ENCODE measurements at regions not wholly inside any gene's neighbourhood (a gene's known extent, or its start where the extent isn't known, plus 50 kb on each side); places are given as distances from the start of the nearest gene placed in this dataset.

GRCh38 chr2:181764095-181764963 is 84.0 kb upstream of the NEUROD1 start:
- H3K9me3 ChIP-seq (ENCODE audit: low read depth, low read length): no peaks in the 10 kb centered on the region
- no peaks in the 10 kb centered on the region for H3K4me1 ChIP-seq (ENCODE audit: insufficient read depth, low read length)
- no peak overlapping the region for H3K4me3 ChIP-seq (ENCODE audit: insufficient read depth, low read length)
- no peaks in the 10 kb centered on the region for H4K20me1 ChIP-seq (ENCODE audit: insufficient read depth, low read length)
- H3K79me2 ChIP-seq (ENCODE audit: insufficient read depth, low read length): no peaks in the 10 kb centered on the region
- H2AFZ ChIP-seq (ENCODE audit: low read length): peak overlapping the region; percentile 25
- H3K36me3 ChIP-seq (ENCODE audit: insufficient read depth, low read length): no peaks in the 10 kb centered on the region
- TF ChIP-seq, protein P1, sequence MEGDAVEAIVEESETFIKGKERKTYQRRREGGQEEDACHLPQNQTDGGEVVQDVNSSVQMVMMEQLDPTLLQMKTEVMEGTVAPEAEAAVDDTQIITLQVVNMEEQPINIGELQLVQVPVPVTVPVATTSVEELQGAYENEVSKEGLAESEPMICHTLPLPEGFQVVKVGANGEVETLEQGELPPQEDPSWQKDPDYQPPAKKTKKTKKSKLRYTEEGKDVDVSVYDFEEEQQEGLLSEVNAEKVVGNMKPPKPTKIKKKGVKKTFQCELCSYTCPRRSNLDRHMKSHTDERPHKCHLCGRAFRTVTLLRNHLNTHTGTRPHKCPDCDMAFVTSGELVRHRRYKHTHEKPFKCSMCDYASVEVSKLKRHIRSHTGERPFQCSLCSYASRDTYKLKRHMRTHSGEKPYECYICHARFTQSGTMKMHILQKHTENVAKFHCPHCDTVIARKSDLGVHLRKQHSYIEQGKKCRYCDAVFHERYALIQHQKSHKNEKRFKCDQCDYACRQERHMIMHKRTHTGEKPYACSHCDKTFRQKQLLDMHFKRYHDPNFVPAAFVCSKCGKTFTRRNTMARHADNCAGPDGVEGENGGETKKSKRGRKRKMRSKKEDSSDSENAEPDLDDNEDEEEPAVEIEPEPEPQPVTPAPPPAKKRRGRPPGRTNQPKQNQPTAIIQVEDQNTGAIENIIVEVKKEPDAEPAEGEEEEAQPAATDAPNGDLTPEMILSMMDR (IDR thresholded peaks at IDR 0.05; ENCODE audit: extremely low read depth, low read depth, low read length): no peak
- H3K27me3 ChIP-seq (ENCODE audit: insufficient read depth, low read length): no peaks in the 10 kb centered on the region
- no peak overlapping the region for H3K4me2 ChIP-seq (ENCODE audit: insufficient read depth, low read length)
- H3K27ac ChIP-seq (ENCODE audit: low read depth, low read length): no peak overlapping the region
- no peak for DNase-seq (ENCODE audit: insufficient read length, low spot score, missing footprints)

- Histone ChIP-seq H3K4me2 (ENCODE audit: insufficient read depth, low read length) (no peak overlapping the region), H3K79me2 (ENCODE audit: insufficient read depth, low read length) (no peaks in the 10 kb centered on the region), H3K9me3 (ENCODE audit: low read depth, low read length) (no peaks in the 10 kb centered on the region), H3K4me1 (ENCODE audit: insufficient read depth, low read length) (peaks cover 3% of the 10 kb centered on the region), H2AFZ (ENCODE audit: low read length) (no peak overlapping the region), H4K20me1 (ENCODE audit: insufficient read depth, low read length) (no peaks in the 10 kb centered on the region), H3K27ac (ENCODE audit: low read depth, low read length) (no peak overlapping the region), H3K4me3 (ENCODE audit: insufficient read depth, low read length) (no peak overlapping the region), H3K27me3 (ENCODE audit: insufficient read depth, low read length) (no peaks in the 10 kb centered on the region), H3K36me3 (ENCODE audit: insufficient read depth, low read length) (no peaks in the 10 kb centered on the region)
- TF ChIP-seq, protein P1 (IDR thresholded peaks at IDR 0.05; ENCODE audit: extremely low read depth, low read depth, low read length): no peak
- DNase-seq (ENCODE audit: insufficient read length, low spot score, missing footprints): no peak
These were observed 85.8 kb upstream of the NEUROD1 start for GRCh38 chr2:181766129-181766528.

DNA sequence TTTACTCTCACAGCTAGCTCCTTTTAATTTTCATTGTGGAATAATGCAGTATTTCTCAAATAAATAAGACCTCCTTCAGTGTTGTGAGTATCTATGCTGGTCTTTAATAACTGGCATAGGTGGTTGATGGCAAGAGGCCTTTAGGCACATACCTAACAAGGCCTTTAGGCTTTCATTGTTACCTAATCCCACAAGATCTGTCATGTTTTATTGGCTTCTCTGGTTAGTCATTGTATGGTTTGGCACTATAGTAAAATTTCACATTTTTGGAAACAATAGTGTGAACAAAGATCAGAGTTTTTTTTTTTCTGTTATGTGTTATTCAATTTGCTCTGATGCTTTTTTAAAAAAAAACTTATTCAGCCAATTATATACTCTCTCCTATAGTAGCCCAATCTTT is 89.8 kb upstream of the NEUROD1 start:
- Histone ChIP-seq H3K27me3 (ENCODE audit: insufficient read depth, low read length) (no peaks in the 10 kb centered on the region), H3K9me3 (ENCODE audit: low read depth, low read length) (no peaks in the 10 kb centered on the region), H3K4me2 (ENCODE audit: insufficient read depth, low read length) (no peak overlapping the region), H3K27ac (ENCODE audit: low read depth, low read length) (no peak overlapping the region), H4K20me1 (ENCODE audit: insufficient read depth, low read length) (no peaks in the 10 kb centered on the region), H3K36me3 (ENCODE audit: insufficient read depth, low read length) (no peaks in the 10 kb centered on the region), H3K4me1 (ENCODE audit: insufficient read depth, low read length) (peaks cover 6% of the 10 kb centered on the region), H2AFZ (ENCODE audit: low read length) (no peak overlapping the region), H3K79me2 (ENCODE audit: insufficient read depth, low read length) (no peaks in the 10 kb centered on the region), H3K4me3 (ENCODE audit: insufficient read depth, low read length) (no peak overlapping the region)
- DNase-seq (ENCODE audit: insufficient read length, low spot score, missing footprints): no peak
- TF ChIP-seq, protein P1 (IDR thresholded peaks at IDR 0.05; ENCODE audit: extremely low read depth, low read depth, low read length): no peak

DNA sequence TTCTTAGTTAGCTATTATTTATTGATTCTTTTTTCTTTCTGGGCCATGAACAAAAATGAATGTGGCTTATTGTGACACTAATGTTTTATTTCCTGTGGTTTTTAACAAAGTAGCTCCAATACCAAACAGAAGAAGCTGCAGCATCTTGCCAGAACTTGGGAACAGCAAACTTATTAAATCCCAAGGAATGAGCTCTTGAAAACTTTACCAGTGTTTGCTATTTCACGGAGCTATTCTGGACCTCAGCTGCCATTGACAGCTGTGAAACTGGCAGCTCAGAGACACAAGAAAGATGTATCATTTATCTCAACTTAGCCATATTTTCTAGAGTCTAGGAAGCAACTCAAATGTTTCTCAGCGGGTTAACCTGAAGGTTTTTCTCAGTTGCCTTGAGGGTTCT is 91.0 kb upstream of the NEUROD1 start:
- TF ChIP-seq, protein P1 (IDR thresholded peaks at IDR 0.05; ENCODE audit: extremely low read depth, low read depth, low read length): no peak
- H3K4me1 ChIP-seq (ENCODE audit: insufficient read depth, low read length): peaks cover 6% of the 10 kb centered on the region
- H3K36me3 ChIP-seq (ENCODE audit: insufficient read depth, low read length): no peaks in the 10 kb centered on the region
- DNase-seq (ENCODE audit: insufficient read length, low spot score, missing footprints): no peak
- H3K9me3 ChIP-seq (ENCODE audit: low read depth, low read length): no peaks in the 10 kb centered on the region
- no peaks in the 10 kb centered on the region for H4K20me1 ChIP-seq (ENCODE audit: insufficient read depth, low read length)
- no peaks in the 10 kb centered on the region for H3K79me2 ChIP-seq (ENCODE audit: insufficient read depth, low read length)
- H3K27ac ChIP-seq (ENCODE audit: low read depth, low read length): no peak overlapping the region
- no peak overlapping the region for H3K4me3 ChIP-seq (ENCODE audit: insufficient read depth, low read length)
- H3K4me2 ChIP-seq (ENCODE audit: insufficient read depth, low read length): no peak overlapping the region
- H2AFZ ChIP-seq (ENCODE audit: low read length): no peak overlapping the region
- H3K27me3 ChIP-seq (ENCODE audit: insufficient read depth, low read length): no peaks in the 10 kb centered on the region
